NCI-H1417 (cell line): ENCODE measurements at regions not wholly inside any gene's neighbourhood (a gene's known extent, or its start where the extent isn't known, plus 50 kb on each side); places are given as distances from the start of the nearest gene placed in this dataset.

Experiments used
- DNase-seq, 3 experiments: peaks; one replicate each; lab custom pipeline; 2025; lab: John Stamatoyannopoulos, UW

- peak in 2 of 3 experiments; percentile 19 to 60 for DNase-seq
These were observed 2125.4 kb upstream of the WWC1 start for GRCh38 chr5:166166071-166166470.

DNA sequence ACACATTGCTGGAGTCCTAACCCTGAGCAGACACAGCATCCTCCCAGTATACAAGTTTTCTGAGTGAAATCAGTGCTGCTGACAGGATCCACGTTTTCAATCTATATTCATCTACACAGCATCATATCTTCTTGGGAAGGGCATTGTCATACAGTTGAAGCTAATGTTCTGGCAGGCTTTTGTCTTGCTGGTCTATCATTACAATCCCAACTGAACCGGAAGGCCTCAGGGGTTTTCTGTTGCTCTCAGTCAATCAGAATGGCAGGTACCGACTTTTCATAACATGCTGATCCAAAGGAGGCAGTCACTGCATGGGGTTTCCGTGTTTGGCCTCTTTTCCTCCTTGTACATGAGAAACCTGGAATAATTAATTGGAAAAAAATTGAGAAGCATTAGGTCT lies 2118.8 kb upstream of the WWC1 start:
- no peak for DNase-seq

DNA sequence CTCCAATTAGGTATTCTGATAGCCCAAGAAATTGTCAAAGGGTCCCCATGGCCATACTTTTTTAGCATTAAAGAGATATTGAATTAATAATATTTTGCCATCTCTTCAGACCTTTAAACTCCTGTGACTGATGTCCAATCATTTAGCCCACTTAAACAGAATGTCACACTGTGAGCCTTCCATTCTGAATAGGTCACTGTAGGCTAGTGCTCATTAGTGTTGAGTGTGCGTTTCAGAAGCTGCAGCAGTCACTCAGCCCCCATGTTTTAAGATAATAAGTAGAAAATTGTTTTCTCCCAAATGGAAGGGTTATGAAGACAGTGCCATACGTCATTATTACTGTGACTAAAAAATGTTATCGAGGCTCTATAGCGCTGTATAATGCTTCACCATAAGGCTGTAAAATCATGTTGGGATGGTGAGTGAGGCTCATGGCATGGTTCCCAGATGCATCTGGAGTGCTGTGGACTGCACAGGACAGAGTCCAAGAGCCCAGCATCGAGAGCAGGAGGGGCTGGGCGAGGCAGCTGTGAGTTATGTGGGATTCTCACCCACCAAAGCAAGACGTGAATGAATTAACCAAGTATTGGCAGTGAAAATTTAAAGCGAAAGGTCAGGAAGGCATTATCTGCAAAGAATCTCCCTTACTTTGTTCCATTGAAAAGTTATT lies 2112.9 kb upstream of the WWC1 start:
- DNase-seq, result no peak

- DNase-seq, result no peak
These were observed 2106.3 kb upstream of the WWC1 start for GRCh38 chr5:166185185-166185584.

GRCh38 chr5:166188501-166189325 lies 2102.7 kb upstream of the WWC1 start:
- DNase-seq, result no peak

- no peak for DNase-seq
These were observed 2098.7 kb upstream of the WWC1 start for GRCh38 chr5:166192696-166193095.

GRCh38 chr5:166195981-166196380 lies 2095.5 kb upstream of the WWC1 start:
- DNase-seq, result no peak

DNA sequence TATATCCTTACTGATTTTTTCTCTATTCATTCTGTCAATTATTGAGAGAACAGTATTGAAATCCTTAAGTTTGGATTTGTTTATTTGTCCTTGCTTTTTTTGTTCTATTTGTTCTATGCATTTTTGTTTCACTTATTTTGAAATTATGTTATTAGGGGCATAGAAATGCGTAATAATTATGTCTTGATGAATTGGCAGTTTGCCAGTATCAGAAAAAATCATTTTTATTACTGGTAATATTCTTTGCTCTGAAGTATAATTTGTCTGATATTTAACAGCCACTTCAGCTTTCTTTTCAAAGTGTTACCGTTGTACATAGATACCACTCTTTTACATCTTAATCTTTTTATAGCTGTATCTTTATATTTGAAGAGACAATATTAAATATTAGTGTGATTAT lies 2090.9 kb upstream of the WWC1 start:
- DNase-seq, result no peak

- no peak for DNase-seq
These were observed 2079.8 kb upstream of the WWC1 start for GRCh38 chr5:166211640-166212039.

GRCh38 chr5:166236327-166236726 lies 2055.1 kb upstream of the WWC1 start:
- no peak for DNase-seq

GRCh38 chr5:166240705-166241104 lies 2050.7 kb upstream of the WWC1 start:
- DNase-seq, result no peak

DNA sequence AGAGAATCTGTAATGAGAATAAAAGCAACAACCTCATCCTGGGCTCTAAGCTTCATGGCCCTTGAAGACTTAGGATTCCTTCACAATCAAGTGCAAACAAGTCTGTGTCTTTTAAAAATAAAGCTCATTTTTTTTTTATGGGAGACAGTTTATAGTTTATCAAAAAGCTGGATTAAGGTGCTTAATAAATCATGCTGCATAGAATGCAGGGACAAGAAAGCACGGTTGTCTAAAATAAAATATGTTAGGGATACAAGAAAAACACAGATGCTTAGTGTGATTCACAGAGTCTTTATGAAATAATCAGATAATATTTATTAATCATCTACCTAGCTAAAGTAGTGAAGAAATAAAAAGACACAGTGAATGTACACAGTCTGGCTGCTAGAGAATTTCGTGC lies 2045.9 kb upstream of the WWC1 start:
- no peak for DNase-seq

- no peak for DNase-seq
These were observed 2039.7 kb upstream of the WWC1 start for GRCh38 chr5:166251786-166252185.

DNA sequence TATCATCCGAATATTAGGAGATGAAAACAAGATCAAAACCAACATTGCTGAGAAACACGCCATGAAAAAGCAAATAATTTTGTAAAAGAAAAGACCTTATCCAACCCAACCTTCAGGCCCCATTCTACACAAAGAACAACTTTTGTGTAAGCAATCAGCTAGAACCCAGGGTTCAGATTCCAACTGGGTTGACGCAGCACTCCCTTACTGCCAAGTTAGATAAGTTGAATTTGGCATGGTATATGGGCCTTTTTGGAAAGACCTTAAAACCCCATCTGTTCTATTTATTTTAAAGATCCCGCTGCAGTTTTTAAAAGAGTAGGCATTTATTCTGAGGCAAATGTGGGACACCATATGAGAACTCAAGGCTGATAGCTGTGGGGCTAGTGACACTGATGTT lies 2033.8 kb upstream of the WWC1 start:
- DNase-seq, result no peak

DNA sequence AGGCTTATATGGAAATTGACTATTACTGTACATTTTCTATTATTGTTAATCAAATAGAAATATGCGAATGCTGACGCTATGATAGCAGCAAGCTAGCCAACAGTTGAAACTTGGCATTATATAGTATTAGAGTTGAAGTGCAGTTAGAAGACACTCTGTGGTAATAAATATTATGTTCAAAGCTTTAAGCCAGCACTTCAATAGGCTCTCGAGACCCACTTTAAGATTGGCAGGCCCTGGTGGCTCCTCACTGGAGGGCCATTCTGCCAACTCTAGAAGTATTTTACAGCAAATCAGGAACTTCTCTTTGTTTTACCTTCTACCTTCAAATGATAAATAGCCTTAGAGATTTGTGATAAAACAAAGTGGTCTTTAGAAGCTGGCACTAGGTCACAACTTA lies 2029.0 kb upstream of the WWC1 start:
- no peak for DNase-seq

GRCh38 chr5:166267907-166268306 lies 2023.5 kb upstream of the WWC1 start:
- no peak for DNase-seq

DNA sequence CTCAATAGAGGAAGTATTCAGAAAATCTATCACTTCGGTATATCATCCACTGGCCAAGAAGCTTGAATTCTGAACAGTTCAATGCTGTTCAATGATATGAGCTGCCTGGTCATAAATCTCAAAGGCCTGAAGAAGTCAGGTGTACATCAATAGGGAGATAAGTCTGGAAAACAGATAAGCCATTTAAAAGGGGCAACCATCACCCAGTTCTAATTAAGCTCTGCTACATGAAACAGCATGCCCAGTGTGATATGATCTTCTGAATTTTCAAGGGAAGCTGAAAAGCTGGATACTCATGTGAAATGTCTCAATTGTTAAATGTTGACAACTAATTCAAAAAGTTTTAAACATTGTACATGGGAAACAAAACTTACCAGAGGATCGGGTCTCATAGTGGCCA lies 2020.7 kb upstream of the WWC1 start:
- no peak for DNase-seq

- no peak for DNase-seq
These were observed 2015.4 kb upstream of the WWC1 start for GRCh38 chr5:166276006-166276405.

DNA sequence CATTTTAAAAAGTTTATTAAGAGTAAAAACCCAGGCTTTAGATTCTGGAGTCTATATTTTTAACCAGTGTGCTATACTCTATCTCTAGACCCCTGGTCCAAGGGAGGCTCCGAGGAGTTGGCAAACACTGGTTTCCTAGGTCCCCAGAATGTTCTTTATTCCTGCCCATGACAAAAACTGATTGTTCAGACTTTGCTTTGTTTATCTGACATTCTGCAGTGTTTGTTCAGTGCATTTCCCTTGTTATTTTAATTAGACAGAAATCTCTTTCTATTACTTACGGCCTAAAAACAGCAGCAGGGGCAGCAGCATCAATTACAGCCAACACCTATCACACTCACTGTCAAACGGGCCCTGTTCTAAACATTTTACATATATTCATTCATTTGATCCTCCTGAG lies 2011.6 kb upstream of the WWC1 start:
- no peak for DNase-seq

- DNase-seq, result no peak
These were observed 2010.0 kb upstream of the WWC1 start for GRCh38 chr5:166281433-166281832.

DNA sequence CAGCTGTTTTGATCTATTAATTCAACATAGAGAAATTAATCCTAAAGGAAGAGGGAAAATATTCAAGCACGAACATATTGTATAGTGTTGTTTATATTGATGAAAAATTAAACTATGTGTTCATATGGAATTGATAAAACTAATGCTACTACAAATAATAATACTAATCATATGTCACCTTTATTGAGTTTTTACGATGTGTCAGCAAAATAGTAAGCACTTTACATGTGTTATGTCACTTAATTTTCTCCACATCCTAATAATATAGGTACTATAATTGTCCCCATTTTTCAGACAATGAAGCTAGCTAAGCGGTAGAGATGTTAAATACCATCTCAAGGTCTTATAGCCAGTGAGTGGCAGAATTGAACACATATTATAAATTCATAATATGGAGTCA lies 2008.5 kb upstream of the WWC1 start:
- no peak for DNase-seq

DNA sequence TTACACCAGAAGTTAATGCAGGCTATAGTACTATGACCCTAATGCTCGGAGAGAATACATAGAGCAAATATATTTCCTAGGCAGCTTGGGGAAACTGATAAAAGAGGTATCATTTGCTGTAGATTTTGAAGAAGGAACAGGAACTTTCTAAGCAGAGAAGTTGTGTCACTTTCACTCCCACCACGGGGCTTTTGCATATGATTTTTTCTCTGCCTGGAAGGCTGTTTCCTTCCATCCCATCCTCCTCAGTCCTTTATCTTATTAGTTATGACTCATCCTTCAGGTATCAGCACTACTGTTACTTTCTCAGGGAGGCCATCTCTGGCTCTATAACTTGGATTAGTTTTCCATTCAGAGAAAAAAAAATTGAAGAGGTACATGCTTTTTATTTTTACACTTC lies 2006.1 kb upstream of the WWC1 start:
- DNase-seq, result no peak

GRCh38 chr5:166286832-166287231 lies 2004.6 kb upstream of the WWC1 start:
- no peak for DNase-seq

GRCh38 chr5:166287866-166288265 lies 2003.6 kb upstream of the WWC1 start:
- no peak for DNase-seq
